SK-N-SH treated with all-trans-retinoic acid at 6 μM for 48 hours (cell line): ENCODE measurements at regions not wholly inside any gene's neighbourhood (a gene's known extent, or its start where the extent isn't known, plus 50 kb on each side); places are given as distances from the start of the nearest gene placed in this dataset.

Source experiments
- ARNTL ChIP-seq: fragments of 450-650 bp; formaldehyde crosslinking; IDR thresholded peaks from 2 replicates; pipeline ENCODE4 v1.5.0; 2020; ENCODE audit warnings: low read depth, mild to moderate bottlenecking, moderate library complexity, borderline replicate concordance
- BACH2 ChIP-seq: fragments of 250-450 bp; sonication (Bioruptor Pico); IDR thresholded peaks from 2 replicates; pipeline ENCODE4 v1.9.0; 2021; ENCODE audit warnings: mild to moderate bottlenecking, borderline replicate concordance
- CREB5 ChIP-seq: fragments of 250-450 bp; sonication (Bioruptor Pico); IDR thresholded peaks from 2 replicates; pipeline ENCODE4 v1.5.1; 2020; ENCODE audit warnings: low read depth, mild to moderate bottlenecking, moderate library complexity
- ESRRG ChIP-seq: fragments of 250-450 bp; sonication (Bioruptor Pico); IDR thresholded peaks from 2 replicates; pipeline ENCODE4 v1.6.1; 2021; ENCODE audit warnings: mild to moderate bottlenecking
- GLIS3 ChIP-seq: fragments of 250-450 bp; sonication (Bioruptor Pico); IDR thresholded peaks from 2 replicates; pipeline ENCODE4 v1.5.0; 2020; ENCODE audit warnings: mild to moderate bottlenecking, moderate library complexity
- OSR1 ChIP-seq: fragments of 250-450 bp; sonication (Bioruptor Pico); IDR thresholded peaks from 2 replicates; pipeline ENCODE4 v1.8.0; 2022; ENCODE audit warnings: moderate library complexity, mild to moderate bottlenecking, inconsistent platforms
- PPARA ChIP-seq: fragments of 250-450 bp; sonication (Bioruptor Pico); IDR thresholded peaks from 2 replicates; pipeline ENCODE4 v1.5.0; 2020; ENCODE audit warnings: mild to moderate bottlenecking, borderline replicate concordance
- RARB ChIP-seq: fragments of 250-450 bp; sonication (Bioruptor Pico); IDR thresholded peaks from 2 replicates; pipeline ENCODE4 v1.8.0; 2021; ENCODE audit warnings: mild to moderate bottlenecking, moderate library complexity
- TCF4 ChIP-seq: fragments of 250-450 bp; sonication (Bioruptor Pico); IDR thresholded peaks from 2 replicates; pipeline ENCODE4 v1.8.0; 2021; ENCODE audit warnings: mild to moderate bottlenecking, moderate library complexity, borderline replicate concordance
- TOX ChIP-seq: fragments of 250-450 bp; sonication (Bioruptor Pico); IDR thresholded peaks from 2 replicates; pipeline ENCODE4 v1.8.0; 2021; ENCODE audit warnings: mild to moderate bottlenecking, moderate library complexity, borderline replicate concordance
- TSHZ2 ChIP-seq: fragments of 250-450 bp; sonication (Bioruptor Pico); IDR thresholded peaks from 2 replicates; pipeline ENCODE4 v1.5.0; 2020; ENCODE audit warnings: mild to moderate bottlenecking, moderate library complexity
- ZFP3 ChIP-seq: fragments of 250-450 bp; sonication (Bioruptor Pico); IDR thresholded peaks from 2 replicates; pipeline ENCODE4 v1.5.0; 2020; ENCODE audit warnings: mild to moderate bottlenecking, moderate library complexity
- TF ChIP-seq, protein P1 (sequence below): fragments of 250-450 bp; sonication (Bioruptor Pico); IDR thresholded peaks from 2 replicates; pipeline ENCODE4 v1.8.0; 2020; ENCODE audit warnings: mild to moderate bottlenecking, moderate library complexity, borderline replicate concordance

DNA sequence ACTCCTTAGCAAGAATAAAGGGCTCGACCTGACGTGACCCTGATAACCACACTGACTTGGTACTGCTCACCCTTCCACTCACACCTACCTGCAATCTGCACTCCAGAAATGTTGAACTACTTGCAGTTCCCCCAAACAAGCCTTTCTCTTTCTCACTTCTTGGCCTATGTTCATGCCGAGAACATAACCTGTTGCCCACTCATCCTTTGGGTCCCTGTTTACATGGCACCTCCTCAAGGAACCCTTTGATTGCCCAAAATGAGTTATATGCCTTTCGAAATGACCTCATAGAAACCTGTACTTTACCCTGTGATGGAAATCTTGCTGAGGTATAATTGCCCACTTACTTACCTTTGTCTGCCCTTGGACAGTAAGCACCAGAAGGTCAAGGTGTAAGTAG, 96.2 kb downstream of the TMCO5A start:
- TF ChIP-seq CREB5 (CRISPR knock-in tag) = no peak
- TF ChIP-seq ARNTL (CRISPR knock-in tag) = no peak
- TF ChIP-seq TSHZ2 (CRISPR knock-in tag) = no peak
- no peak for TF ChIP-seq ESRRG
- no peak for TF ChIP-seq RARB (CRISPR knock-in tag)
- TF ChIP-seq, protein P1, sequence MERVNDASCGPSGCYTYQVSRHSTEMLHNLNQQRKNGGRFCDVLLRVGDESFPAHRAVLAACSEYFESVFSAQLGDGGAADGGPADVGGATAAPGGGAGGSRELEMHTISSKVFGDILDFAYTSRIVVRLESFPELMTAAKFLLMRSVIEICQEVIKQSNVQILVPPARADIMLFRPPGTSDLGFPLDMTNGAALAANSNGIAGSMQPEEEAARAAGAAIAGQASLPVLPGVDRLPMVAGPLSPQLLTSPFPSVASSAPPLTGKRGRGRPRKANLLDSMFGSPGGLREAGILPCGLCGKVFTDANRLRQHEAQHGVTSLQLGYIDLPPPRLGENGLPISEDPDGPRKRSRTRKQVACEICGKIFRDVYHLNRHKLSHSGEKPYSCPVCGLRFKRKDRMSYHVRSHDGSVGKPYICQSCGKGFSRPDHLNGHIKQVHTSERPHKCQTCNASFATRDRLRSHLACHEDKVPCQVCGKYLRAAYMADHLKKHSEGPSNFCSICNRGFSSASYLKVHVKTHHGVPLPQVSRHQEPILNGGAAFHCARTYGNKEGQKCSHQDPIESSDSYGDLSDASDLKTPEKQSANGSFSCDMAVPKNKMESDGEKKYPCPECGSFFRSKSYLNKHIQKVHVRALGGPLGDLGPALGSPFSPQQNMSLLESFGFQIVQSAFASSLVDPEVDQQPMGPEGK (CRISPR knock-in tag) = no peak
- no peak for TF ChIP-seq GLIS3 (CRISPR knock-in tag)
- no peak for TF ChIP-seq TCF4
- TF ChIP-seq TOX = no peak
- TF ChIP-seq PPARA (CRISPR knock-in tag) = no peak
- TF ChIP-seq BACH2 (CRISPR knock-in tag) = no peak
- no peak for TF ChIP-seq ZFP3 (CRISPR knock-in tag)
- TF ChIP-seq OSR1 (CRISPR knock-in tag) = no peak
